ENCODE measurements at regions not wholly inside any gene's neighbourhood (a gene's known extent, or its start where the extent isn't known, plus 50 kb on each side); places are given as distances from the start of the nearest gene placed in this dataset.

- CTCF ChIA-PET = interaction anchor here (0.7 to 7.2 kb wide), 5 partner anchors 8 to 434 kb away, joined by 3 to 70 read pairs (median 39); no protein-coding TSS in a partner anchor
- Histone ChIP-seq H3K4me3 (ENCODE audit: control extremely low read depth in 1 of 5, extremely low read depth in 1 of 5, insufficient read depth in 1 of 5, low read depth in 2 of 5, low read length in 4 of 5) (no peak overlapping the region), H3K27ac (ENCODE audit: low read length in 2 of 2) (no peak overlapping the region), H3K36me3 (replicated peaks in 1 of 2; ENCODE audit: control extremely low read depth in 1 of 2, control insufficient read depth in 1 of 2, extremely low read depth in 1 of 2, insufficient read depth in 2 of 2, low read length in 1 of 2) (no peaks in the 10 kb centered on the region), H3K4me2 (replicated peaks; ENCODE audit: low read depth, low read length, poor library complexity, severe bottlenecking) (no peak overlapping the region), H3K27me3 (replicated peaks in 1 of 4; ENCODE audit: control extremely low read depth in 1 of 4, control insufficient read depth in 3 of 4, insufficient read depth in 4 of 4, low read length in 3 of 4) (peaks cover 0 to 9% (median 2%) of the 10 kb centered on the region in 4 experiments), H3K4me1 (ENCODE audit: control insufficient read depth in 2 of 2, insufficient read depth in 2 of 2, low read length in 2 of 2) (peaks cover 37 to 42% of the 10 kb centered on the region in 2 donors), H3K79me2 (ENCODE audit: control insufficient read depth, insufficient read depth, low read length) (no peaks in the 10 kb centered on the region), H2AFZ (ENCODE audit: insufficient read depth, low read depth, low read length, poor library complexity, severe bottlenecking) (no peak overlapping the region), H3K9ac (ENCODE audit: low read length) (no peak overlapping the region), H3K9me3 (ENCODE audit: control extremely low read depth in 1 of 3, control insufficient read depth in 2 of 3, insufficient read depth in 1 of 3, low read length in 2 of 3) (no peaks in the 10 kb centered on the region), H4K20me1 (ENCODE audit: control insufficient read depth, insufficient read depth, low read length, poor library complexity, severe bottlenecking) (no peaks in the 10 kb centered on the region)
- no peak for ATAC-seq (ENCODE audit: low read depth)
- intact Hi-C loops (cut with micrococcal nuclease) = no loop called here
- Mint-ChIP-seq H3K4me1 (peaks cover 37% of the 10 kb centered on the region), H3K4me3 (no peak overlapping the region), H3K9me3 (ENCODE audit: insufficient read depth) (no peaks in the 10 kb centered on the region), H3K27ac (no peak overlapping the region), H3K27me3 (peaks cover 13% of the 10 kb centered on the region)
- WGBS (ENCODE audit: insufficient coverage) = 60% methylated on average over 2 of the region's 3 CpGs
- TF ChIP-seq, protein P1, sequence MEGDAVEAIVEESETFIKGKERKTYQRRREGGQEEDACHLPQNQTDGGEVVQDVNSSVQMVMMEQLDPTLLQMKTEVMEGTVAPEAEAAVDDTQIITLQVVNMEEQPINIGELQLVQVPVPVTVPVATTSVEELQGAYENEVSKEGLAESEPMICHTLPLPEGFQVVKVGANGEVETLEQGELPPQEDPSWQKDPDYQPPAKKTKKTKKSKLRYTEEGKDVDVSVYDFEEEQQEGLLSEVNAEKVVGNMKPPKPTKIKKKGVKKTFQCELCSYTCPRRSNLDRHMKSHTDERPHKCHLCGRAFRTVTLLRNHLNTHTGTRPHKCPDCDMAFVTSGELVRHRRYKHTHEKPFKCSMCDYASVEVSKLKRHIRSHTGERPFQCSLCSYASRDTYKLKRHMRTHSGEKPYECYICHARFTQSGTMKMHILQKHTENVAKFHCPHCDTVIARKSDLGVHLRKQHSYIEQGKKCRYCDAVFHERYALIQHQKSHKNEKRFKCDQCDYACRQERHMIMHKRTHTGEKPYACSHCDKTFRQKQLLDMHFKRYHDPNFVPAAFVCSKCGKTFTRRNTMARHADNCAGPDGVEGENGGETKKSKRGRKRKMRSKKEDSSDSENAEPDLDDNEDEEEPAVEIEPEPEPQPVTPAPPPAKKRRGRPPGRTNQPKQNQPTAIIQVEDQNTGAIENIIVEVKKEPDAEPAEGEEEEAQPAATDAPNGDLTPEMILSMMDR (IDR thresholded peaks at IDR 0.05) = no peak
- no peak for TF ChIP-seq EZH2 (IDR thresholded peaks at IDR 0.05; ENCODE audit: borderline replicate concordance, insufficient read depth, low read depth, low read length, poor library complexity, severe bottlenecking)
- no peak for DNase-seq
- POLR2A ChIA-PET = no interaction called here
Measured at GRCh38 chr3:102237181-102237580, 197.6 kb upstream of the ZPLD1 start.

GRCh38 chr3:102237838-102238237 is 197.0 kb upstream of the ZPLD1 start:
- POLR2A ChIA-PET = no interaction called here

More at GRCh38 chr3:102237838-102238237, 197.0 kb upstream of the ZPLD1 start:
- Histone ChIP-seq H3K27me3 (replicated peaks in 1 of 4; ENCODE audit: control extremely low read depth in 1 of 4, control insufficient read depth in 3 of 4, insufficient read depth in 4 of 4, low read length in 3 of 4) (peaks cover 0 to 9% (median 2%) of the 10 kb centered on the region in 4 experiments), H3K4me1 (ENCODE audit: control insufficient read depth in 2 of 2, insufficient read depth in 2 of 2, low read length in 2 of 2) (peaks cover 36 to 40% of the 10 kb centered on the region in 2 donors), H3K36me3 (replicated peaks in 1 of 2; ENCODE audit: control extremely low read depth in 1 of 2, control insufficient read depth in 1 of 2, extremely low read depth in 1 of 2, insufficient read depth in 2 of 2, low read length in 1 of 2) (no peaks in the 10 kb centered on the region), H3K27ac (ENCODE audit: low read length in 2 of 2) (no peak overlapping the region), H4K20me1 (ENCODE audit: control insufficient read depth, insufficient read depth, low read length, poor library complexity, severe bottlenecking) (no peaks in the 10 kb centered on the region), H3K4me3 (ENCODE audit: control extremely low read depth in 1 of 5, extremely low read depth in 1 of 5, insufficient read depth in 1 of 5, low read depth in 2 of 5, low read length in 4 of 5) (no peak overlapping the region), H2AFZ (ENCODE audit: insufficient read depth, low read depth, low read length, poor library complexity, severe bottlenecking) (no peak overlapping the region), H3K9ac (ENCODE audit: low read length) (no peak overlapping the region), H3K79me2 (ENCODE audit: control insufficient read depth, insufficient read depth, low read length) (no peaks in the 10 kb centered on the region), H3K9me3 (ENCODE audit: control extremely low read depth in 1 of 3, control insufficient read depth in 2 of 3, insufficient read depth in 1 of 3, low read length in 2 of 3) (no peaks in the 10 kb centered on the region), H3K4me2 (replicated peaks; ENCODE audit: low read depth, low read length, poor library complexity, severe bottlenecking) (no peak overlapping the region)
- intact Hi-C loops (cut with micrococcal nuclease) = no loop called here
- ATAC-seq (ENCODE audit: low read depth) = no peak
- TF ChIP-seq, protein P1 (IDR thresholded peaks at IDR 0.05) = no peak
- no peak for TF ChIP-seq EZH2 (IDR thresholded peaks at IDR 0.05; ENCODE audit: borderline replicate concordance, insufficient read depth, low read depth, low read length, poor library complexity, severe bottlenecking)
- WGBS (ENCODE audit: insufficient coverage) = no CpG with 5 or more reads among the region's 2 CpGs
- Mint-ChIP-seq H3K4me1 (peaks cover 35% of the 10 kb centered on the region), H3K27me3 (peaks cover 18% of the 10 kb centered on the region), H3K4me3 (no peak overlapping the region), H3K9me3 (ENCODE audit: insufficient read depth) (no peaks in the 10 kb centered on the region), H3K27ac (no peak overlapping the region)
- CTCF ChIA-PET = interaction anchor here (0.7 to 7.2 kb wide), 4 partner anchors 9 to 435 kb away, joined by 3 to 70 read pairs (median 31); no protein-coding TSS in a partner anchor
- DNase-seq = no peak

All from B cell (primary cell).